ENCODE measurements at regions not wholly inside any gene's neighbourhood (a gene's known extent, or its start where the extent isn't known, plus 50 kb on each side); places are given as distances from the start of the nearest gene placed in this dataset.

- TF ChIP-seq CTCF (IDR thresholded peaks at IDR 0.05; ENCODE audit: poor library complexity, severe bottlenecking), result no peak
- TF ChIP-seq EZH2 (IDR thresholded peaks at IDR 0.05; ENCODE audit: borderline replicate concordance, insufficient read depth, low read length, poor library complexity, severe bottlenecking), result no peak
- TF ChIP-seq POLR2AphosphoS5 (IDR thresholded peaks at IDR 0.05), result no peak
- TF ChIP-seq REST (IDR thresholded peaks at IDR 0.05; ENCODE audit: borderline replicate concordance), result no peak
- TF ChIP-seq MXI1 (conservative IDR thresholded peaks at IDR 0.05; ENCODE audit: poor library complexity, severe bottlenecking), result no peak
- TF ChIP-seq RAD21 (conservative IDR thresholded peaks at IDR 0.05), result no peak
- no peak for TF ChIP-seq EP300 (conservative IDR thresholded peaks at IDR 0.05; ENCODE audit: poor library complexity, severe bottlenecking)
- no peak for TF ChIP-seq SMC3 (conservative IDR thresholded peaks at IDR 0.05; ENCODE audit: poor library complexity)
Observed at GRCh38 chr4:38400946-38401345, 263.1 kb upstream of the KLF3 start.
